ENCODE measurements at regions not wholly inside any gene's neighbourhood (a gene's known extent, or its start where the extent isn't known, plus 50 kb on each side); places are given as distances from the start of the nearest gene placed in this dataset.

DNA sequence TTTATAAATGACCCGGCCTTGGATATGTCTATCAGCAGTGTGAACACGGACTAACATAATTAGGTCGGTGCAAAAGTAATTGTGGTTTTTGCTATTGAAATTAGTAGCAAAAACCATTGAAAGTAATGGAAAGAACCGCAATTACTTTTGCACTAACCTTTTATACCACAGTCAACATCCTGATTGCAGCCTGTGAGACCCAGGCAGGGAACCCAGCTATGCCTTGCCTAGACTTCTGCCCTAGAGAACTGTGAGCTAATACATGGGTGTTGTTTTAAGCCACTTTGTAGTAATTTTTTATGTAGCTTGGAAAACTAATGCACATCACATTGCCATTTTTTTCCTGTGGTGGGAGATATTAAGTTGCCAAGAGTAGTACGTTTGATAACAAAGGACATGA lies 120.7 kb downstream of the SCG2 start:
- TF ChIP-seq CTCF (optimal IDR thresholded peaks at IDR 0.05 in 1 of 3, IDR thresholded peaks at IDR 0.05 in 1 of 3, conservative IDR thresholded peaks at IDR 0.05 in 1 of 3; ENCODE audit: extremely low read depth in 1 of 3, insufficient read depth in 2 of 3, low read length in 3 of 3) (no peak), EZH2 (IDR thresholded peaks at IDR 0.05; ENCODE audit: low read length) (no peak)

All from keratinocyte (primary cell).